PC-3 (cell line): ENCODE measurements at regions not wholly inside any gene's neighbourhood (a gene's known extent, or its start where the extent isn't known, plus 50 kb on each side); places are given as distances from the start of the nearest gene placed in this dataset.

Source experiments
- ATAC-seq: fragments of 200-7000 bp; cut with Tn5 transposase; 2 replicates; pipeline ENCODE4 v1.9.1; 2020; ENCODE audit warnings: mild to moderate bottlenecking, moderate library complexity
- BruUV-seq: library from RNA; stranded (reverse); fragments of 400-500 nt; replicated peaks from 2 replicates; lab custom pipeline; 2021; lab: Mats Ljungman, UMichigan
- CTCF ChIA-PET: fragments of 300-600 bp; sonication (Branson Sonifier 250); formaldehyde crosslinking; loops from one replicate; lab custom pipeline; 2022; ENCODE audit warnings: antibody characterized with exemption; lab: Charles Lee
- POLR2A ChIA-PET: fragments of 300-600 bp; sonication (Branson Sonifier 250); formaldehyde crosslinking; loops from one replicate; lab custom pipeline; 2022; ENCODE audit warnings: antibody characterized with exemption; ENCODE audit not compliant: unreplicated experiment; lab: Charles Lee
- DNase-seq: peaks from one replicate; pipeline ENCODE4 v3.0.0-alpha.2; 2015
- H2AFZ ChIP-seq: fragments of 300-600 bp; sonication (generic); 2 replicates; pipeline ENCODE4 v1.6.0; 2016; ENCODE audit warnings: antibody characterized with exemption, low read length
- H3F3A ChIP-seq: fragments of 300-600 bp; sonication (generic); one replicate; pipeline ENCODE4 v1.6.0; 2017; ENCODE audit warnings: antibody characterized with exemption, low read length, control low read depth, mild to moderate bottlenecking; ENCODE audit not compliant: unreplicated experiment
- H3K27ac ChIP-seq: fragments of 300-600 bp; sonication (generic); 2 replicates; pipeline ENCODE4 v1.5.1; 2016; ENCODE audit warnings: mild to moderate bottlenecking, low read length
- H3K27me3 ChIP-seq: fragments of 300-600 bp; sonication (generic); 2 replicates; pipeline ENCODE4 v1.6.1; 2016; ENCODE audit warnings: low read length, mixed read lengths
- H3K36me3 ChIP-seq: fragments of 300-600 bp; sonication (generic); 2 replicates; pipeline ENCODE4 v1.6.1; 2016; ENCODE audit warnings: low read depth, mixed run types, low read length, mixed read lengths
- H3K4me1 ChIP-seq: fragments of 300-600 bp; sonication (generic); 2 replicates; pipeline ENCODE4 v1.5.1; 2016; ENCODE audit warnings: low read length; ENCODE audit not compliant: insufficient read depth
- H3K4me2 ChIP-seq: fragments of 300-600 bp; sonication (generic); 2 replicates; pipeline ENCODE4 v1.6.0; 2016; ENCODE audit warnings: low read length
- H3K4me3 ChIP-seq: fragments of 300-600 bp; sonication (generic); 2 replicates; pipeline ENCODE4 v1.5.1; 2016; ENCODE audit warnings: mild to moderate bottlenecking, low read length, mixed read lengths
- H3K79me2 ChIP-seq: fragments of 300-600 bp; sonication (generic); 2 replicates; pipeline ENCODE4 v1.6.1; 2017; ENCODE audit warnings: low read length, mixed read lengths
- H3K9ac ChIP-seq: fragments of 300-600 bp; sonication (generic); 2 replicates; pipeline ENCODE4 v1.6.0; 2016; ENCODE audit warnings: mild to moderate bottlenecking, low read length
- H3K9me2 ChIP-seq: fragments of 300-600 bp; sonication (generic); replicated peaks from 2 replicates; pipeline ENCODE4 v1.6.1; 2016; ENCODE audit warnings: mixed run types, low read length, mixed read lengths
- H3K9me3 ChIP-seq: fragments of 300-600 bp; sonication (generic); 2 replicates; pipeline ENCODE4 v1.6.1; 2016; ENCODE audit warnings: low read length, mixed read lengths
- H4K20me1 ChIP-seq: fragments of 300-600 bp; sonication (generic); 2 replicates; pipeline ENCODE4 v1.6.1; 2016; ENCODE audit warnings: low read length, mixed read lengths
- EZH2 ChIP-seq: fragments of 300-600 bp; sonication (generic); IDR thresholded peaks from one replicate; pipeline ENCODE4 v1.6.1; 2017; ENCODE audit warnings: antibody characterized with exemption, mild to moderate bottlenecking, low read length; ENCODE audit not compliant: unreplicated experiment
- EZH2phosphoT487 ChIP-seq: fragments of 300-600 bp; sonication (generic); IDR thresholded peaks from 2 replicates; pipeline ENCODE4 v1.6.1; 2018; ENCODE audit warnings: mild to moderate bottlenecking, antibody characterized with exemption, low read length, borderline replicate concordance
- intact Hi-C: fragments of 100-400 bp; cut with micrococcal nuclease; formaldehyde crosslinking; loops from 2 replicates; pipeline ENCODE4 v1.9.0; 2023
- TF ChIP-seq, protein P1 (sequence below): fragments of 300-600 bp; sonication (generic); conservative IDR thresholded peaks from 2 replicates; pipeline ENCODE4 v1.5.1; 2017; ENCODE audit warnings: antibody characterized with exemption, low read depth, mild to moderate bottlenecking, low read length

DNA sequence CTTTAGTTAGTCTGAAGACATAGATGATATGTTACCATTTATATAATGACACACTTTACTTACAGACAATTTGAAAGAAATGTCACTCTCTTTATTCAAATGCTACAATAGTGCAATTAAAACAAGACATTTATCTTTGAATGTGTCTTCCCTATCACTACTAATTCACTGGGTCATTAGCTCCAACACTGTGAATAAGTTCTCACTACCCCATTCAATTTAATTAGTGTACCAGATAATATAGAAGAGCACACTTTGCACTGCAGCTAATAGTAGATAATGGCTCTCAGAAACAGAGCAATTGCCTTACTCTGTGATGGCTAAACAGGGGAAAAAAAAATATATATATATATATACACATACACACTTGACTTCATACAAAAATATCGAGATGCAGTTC, 497.0 kb downstream of the DTWD2 start:
- H3K4me1 ChIP-seq = no peaks in the 10 kb centered on the region
- H2AFZ ChIP-seq = no peak overlapping the region
- no peak for ATAC-seq
- no peak overlapping the region for H3K27ac ChIP-seq
- no peak for DNase-seq
- no peak overlapping the region for H3K9ac ChIP-seq
- no peaks in the 10 kb centered on the region for H3K9me2 ChIP-seq
- TF ChIP-seq, protein P1, sequence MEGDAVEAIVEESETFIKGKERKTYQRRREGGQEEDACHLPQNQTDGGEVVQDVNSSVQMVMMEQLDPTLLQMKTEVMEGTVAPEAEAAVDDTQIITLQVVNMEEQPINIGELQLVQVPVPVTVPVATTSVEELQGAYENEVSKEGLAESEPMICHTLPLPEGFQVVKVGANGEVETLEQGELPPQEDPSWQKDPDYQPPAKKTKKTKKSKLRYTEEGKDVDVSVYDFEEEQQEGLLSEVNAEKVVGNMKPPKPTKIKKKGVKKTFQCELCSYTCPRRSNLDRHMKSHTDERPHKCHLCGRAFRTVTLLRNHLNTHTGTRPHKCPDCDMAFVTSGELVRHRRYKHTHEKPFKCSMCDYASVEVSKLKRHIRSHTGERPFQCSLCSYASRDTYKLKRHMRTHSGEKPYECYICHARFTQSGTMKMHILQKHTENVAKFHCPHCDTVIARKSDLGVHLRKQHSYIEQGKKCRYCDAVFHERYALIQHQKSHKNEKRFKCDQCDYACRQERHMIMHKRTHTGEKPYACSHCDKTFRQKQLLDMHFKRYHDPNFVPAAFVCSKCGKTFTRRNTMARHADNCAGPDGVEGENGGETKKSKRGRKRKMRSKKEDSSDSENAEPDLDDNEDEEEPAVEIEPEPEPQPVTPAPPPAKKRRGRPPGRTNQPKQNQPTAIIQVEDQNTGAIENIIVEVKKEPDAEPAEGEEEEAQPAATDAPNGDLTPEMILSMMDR = no peak
- no peak for TF ChIP-seq EZH2phosphoT487
- TF ChIP-seq EZH2 = no peak
- H3K4me2 ChIP-seq = no peak overlapping the region
- no TSS peak for BruUV-seq
- ChIA-PET POLR2A (no interaction called here), CTCF (no interaction called here)
- H4K20me1 ChIP-seq = no peaks in the 10 kb centered on the region
- H3K79me2 ChIP-seq = no peaks in the 10 kb centered on the region
- no peak overlapping the region for H3K4me3 ChIP-seq
- H3K36me3 ChIP-seq = no peaks in the 10 kb centered on the region
- intact Hi-C loops = no loop called here
- no peaks in the 10 kb centered on the region for H3K9me3 ChIP-seq
- no peaks in the 10 kb centered on the region for H3F3A ChIP-seq
- H3K27me3 ChIP-seq = no peaks in the 10 kb centered on the region

DNA sequence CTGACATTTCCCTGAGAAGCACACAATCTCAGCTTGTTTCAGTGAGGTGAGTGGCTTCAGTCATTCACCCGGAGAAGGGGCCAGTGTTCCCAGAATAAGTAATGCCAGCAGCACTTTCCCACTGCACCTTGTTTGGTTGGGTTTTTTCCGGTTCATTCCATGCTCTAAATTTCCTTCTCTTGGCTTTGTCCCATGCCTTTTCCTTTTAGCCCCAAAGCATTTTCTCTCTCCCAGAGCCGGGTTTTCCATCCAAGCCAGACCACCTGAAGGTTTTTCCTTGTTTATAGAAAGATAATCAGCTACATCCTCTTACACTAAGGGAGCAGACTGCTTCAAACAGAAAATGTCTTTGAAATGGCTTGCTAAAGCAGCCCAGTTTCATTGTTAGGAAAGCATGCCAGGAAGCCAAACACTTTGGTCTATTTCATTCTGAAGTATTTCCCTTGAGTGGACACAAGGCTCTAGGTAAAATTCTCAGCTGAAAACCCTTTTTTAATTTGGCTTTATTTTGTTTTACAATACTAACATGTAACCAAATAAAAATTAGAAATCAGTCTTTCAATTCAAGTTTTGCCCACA, 501.6 kb downstream of the DTWD2 start:
- Histone ChIP-seq H3K9me3 (no peaks in the 10 kb centered on the region), H3K9ac (no peak overlapping the region), H3K27ac (no peak overlapping the region), H3K4me3 (no peak overlapping the region), H4K20me1 (no peaks in the 10 kb centered on the region), H3K79me2 (no peaks in the 10 kb centered on the region), H3F3A (no peaks in the 10 kb centered on the region), H3K4me2 (no peak overlapping the region), H3K9me2 (no peaks in the 10 kb centered on the region), H2AFZ (no peak overlapping the region), H3K4me1 (no peaks in the 10 kb centered on the region), H3K36me3 (no peaks in the 10 kb centered on the region), H3K27me3 (no peaks in the 10 kb centered on the region)
- ChIA-PET CTCF (no interaction called here), POLR2A (no interaction called here)
- no peak for DNase-seq
- TF ChIP-seq, protein P1 = no peak
- TF ChIP-seq EZH2 (no peak), EZH2phosphoT487 (no peak)
- ATAC-seq = no peak
- intact Hi-C loops = no loop called here
- no TSS peak for BruUV-seq

DNA sequence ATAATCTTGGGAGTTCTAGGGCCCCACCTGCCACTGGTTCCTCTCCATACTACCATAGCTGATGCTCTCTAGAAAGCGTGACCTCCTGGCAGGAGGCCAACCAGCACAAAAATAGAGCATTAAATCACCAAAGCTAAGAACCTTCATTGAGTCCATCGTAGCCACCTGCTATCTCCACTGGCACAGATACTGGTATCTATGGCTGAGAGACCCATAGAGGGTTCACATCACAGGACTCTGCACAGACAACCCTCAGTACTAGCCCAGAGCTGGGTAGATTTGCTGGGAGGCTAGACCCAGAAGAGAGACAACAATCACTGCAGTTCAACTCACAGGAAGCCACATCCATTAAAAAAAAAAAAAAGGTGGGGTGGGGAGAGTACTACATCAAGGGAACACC, 509.1 kb downstream of the DTWD2 start:
- CTCF ChIA-PET = no interaction called here

More for the DNA sequence above, 509.1 kb downstream of the DTWD2 start:
- TF ChIP-seq EZH2 (no peak), EZH2phosphoT487 (no peak)
- TF ChIP-seq, protein P1 = no peak
- no peak overlapping the region for H3K4me2 ChIP-seq
- no peaks in the 10 kb centered on the region for H4K20me1 ChIP-seq
- H3K27ac ChIP-seq = no peak overlapping the region
- H3K9me3 ChIP-seq = no peaks in the 10 kb centered on the region
- no TSS peak for BruUV-seq
- H3K4me1 ChIP-seq = no peaks in the 10 kb centered on the region
- H3K27me3 ChIP-seq = no peaks in the 10 kb centered on the region
- H3K9ac ChIP-seq = no peak overlapping the region
- no peak overlapping the region for H2AFZ ChIP-seq
- H3K9me2 ChIP-seq = no peaks in the 10 kb centered on the region
- POLR2A ChIA-PET = no interaction called here
- H3F3A ChIP-seq = no peaks in the 10 kb centered on the region
- ATAC-seq (no peak), DNase-seq (no peak)
- H3K79me2 ChIP-seq = no peaks in the 10 kb centered on the region
- no peaks in the 10 kb centered on the region for H3K36me3 ChIP-seq
- intact Hi-C loops = no loop called here
- no peak overlapping the region for H3K4me3 ChIP-seq
